MM.1S (cell line): ENCODE measurements at regions not wholly inside any gene's neighbourhood (a gene's known extent, or its start where the extent isn't known, plus 50 kb on each side); places are given as distances from the start of the nearest gene placed in this dataset.

ENCODE experiments used
- DNase-seq: peaks from one replicate; pipeline ENCODE4 v3.0.0-alpha.2; 2015
- H2AFZ ChIP-seq: fragments of 300-600 bp; sonication (generic); 2 replicates; pipeline ENCODE4 v1.6.0; 2016; ENCODE audit warnings: antibody characterized with exemption, low read length
- H3F3A ChIP-seq: fragments of 300-600 bp; sonication (generic); 2 replicates; pipeline ENCODE4 v1.6.1; 2016; ENCODE audit warnings: mild to moderate bottlenecking, antibody characterized with exemption, low read length, moderate library complexity, mixed read lengths; ENCODE audit not compliant: insufficient read depth
- H3K27ac ChIP-seq: fragments of 300-600 bp; sonication (generic); 2 replicates; pipeline ENCODE4 v1.5.1; 2016; ENCODE audit warnings: mild to moderate bottlenecking, low read length
- H3K27me3 ChIP-seq: fragments of 300-600 bp; sonication (generic); replicated peaks from 2 replicates; pipeline ENCODE4 v1.6.0; 2016; ENCODE audit warnings: low read length; ENCODE audit not compliant: insufficient read depth
- H3K36me3 ChIP-seq: fragments of 300-600 bp; sonication (generic); replicated peaks from 2 replicates; pipeline ENCODE4 v1.6.1; 2016; ENCODE audit warnings: mild to moderate bottlenecking, low read length, mixed read lengths; ENCODE audit not compliant: insufficient read depth
- H3K4me1 ChIP-seq: fragments of 300-600 bp; sonication (generic); 2 replicates; pipeline ENCODE4 v1.6.1; 2016; ENCODE audit warnings: low read length, mixed read lengths
- H3K4me2 ChIP-seq: fragments of 300-600 bp; sonication (generic); 2 replicates; pipeline ENCODE4 v1.6.0; 2016; ENCODE audit warnings: low read depth, low read length
- H3K4me3 ChIP-seq: fragments of 300-600 bp; sonication (generic); 2 replicates; pipeline ENCODE4 v1.5.1; 2016; ENCODE audit warnings: low read length, mixed read lengths
- H3K79me2 ChIP-seq: fragments of 300-600 bp; sonication (generic); 2 replicates; pipeline ENCODE4 v1.6.1; 2016; ENCODE audit warnings: mixed run types, low read length, mixed read lengths
- H3K9ac ChIP-seq: fragments of 300-600 bp; sonication (generic); 2 replicates; pipeline ENCODE4 v1.6.1; 2016; ENCODE audit warnings: low read length, mixed read lengths
- H3K9me2 ChIP-seq: fragments of 300-600 bp; sonication (generic); replicated peaks from 2 replicates; pipeline ENCODE4 v1.6.1; 2016; ENCODE audit warnings: mild to moderate bottlenecking, low read length, mixed read lengths; ENCODE audit not compliant: insufficient read depth
- H3K9me3 ChIP-seq: fragments of 300-600 bp; sonication (generic); replicated peaks from 2 replicates; pipeline ENCODE4 v1.6.1; 2016; ENCODE audit warnings: mild to moderate bottlenecking, low read length, mixed read lengths; ENCODE audit not compliant: insufficient read depth
- H4K20me1 ChIP-seq: fragments of 300-600 bp; sonication (generic); 2 replicates; pipeline ENCODE4 v1.6.1; 2016; ENCODE audit warnings: mild to moderate bottlenecking, low read length, moderate library complexity, mixed read lengths; ENCODE audit not compliant: insufficient read depth
- CTCF ChIP-seq: fragments of 300-600 bp; sonication (generic); IDR thresholded peaks from 2 replicates; pipeline ENCODE4 v1.5.1; 2016; ENCODE audit warnings: antibody characterized with exemption, low read length, mixed read lengths
- EZH2 ChIP-seq: fragments of 300-600 bp; sonication (generic); optimal IDR thresholded peaks from 2 replicates; pipeline ENCODE3; 2017; ENCODE audit warnings: low read depth, mild to moderate bottlenecking, antibody characterized with exemption, low read length, mixed read lengths
- EZH2phosphoT487 ChIP-seq: fragments of 300-600 bp; sonication (generic); IDR thresholded peaks from 2 replicates; pipeline ENCODE4 v1.6.1; 2018; ENCODE audit warnings: antibody characterized with exemption, low read length

GRCh38 chr3:34727700-34728099 is 911.6 kb upstream of the ARPP21 start:
- no peaks in the 10 kb centered on the region for H3K79me2 ChIP-seq
- H3K27me3 ChIP-seq: no peaks in the 10 kb centered on the region
- H4K20me1 ChIP-seq: no peaks in the 10 kb centered on the region
- H3K36me3 ChIP-seq: no peaks in the 10 kb centered on the region
- H3K27ac ChIP-seq: no peak overlapping the region
- no peak for DNase-seq
- no peak overlapping the region for H3K9ac ChIP-seq
- no peaks in the 10 kb centered on the region for H3F3A ChIP-seq
- H3K4me1 ChIP-seq: no peaks in the 10 kb centered on the region
- H3K4me3 ChIP-seq: no peak overlapping the region
- no peaks in the 10 kb centered on the region for H3K9me2 ChIP-seq
- H3K4me2 ChIP-seq: no peak overlapping the region
- TF ChIP-seq CTCF: no peak
- no peak for TF ChIP-seq EZH2phosphoT487
- TF ChIP-seq EZH2: no peak
- no peaks in the 10 kb centered on the region for H3K9me3 ChIP-seq
- H2AFZ ChIP-seq: no peak overlapping the region

GRCh38 chr3:34742151-34742550 is 897.2 kb upstream of the ARPP21 start:
- Histone ChIP-seq H3K4me3 (no peak overlapping the region), H3K4me1 (no peaks in the 10 kb centered on the region), H3K27me3 (no peaks in the 10 kb centered on the region), H3F3A (no peaks in the 10 kb centered on the region), H3K27ac (no peak overlapping the region), H3K9ac (no peak overlapping the region), H4K20me1 (no peaks in the 10 kb centered on the region), H3K9me2 (no peaks in the 10 kb centered on the region), H3K36me3 (no peaks in the 10 kb centered on the region), H2AFZ (no peak overlapping the region), H3K4me2 (no peak overlapping the region), H3K79me2 (no peaks in the 10 kb centered on the region), H3K9me3 (no peaks in the 10 kb centered on the region)
- no peak for DNase-seq
- TF ChIP-seq EZH2: no peak
- TF ChIP-seq CTCF: no peak
- TF ChIP-seq EZH2phosphoT487: no peak

GRCh38 chr3:34758630-34759261 is 880.6 kb upstream of the ARPP21 start:
- Histone ChIP-seq H3K79me2 (no peaks in the 10 kb centered on the region), H2AFZ (no peak overlapping the region), H3K9me2 (no peaks in the 10 kb centered on the region), H3K27me3 (no peaks in the 10 kb centered on the region), H3K4me3 (no peak overlapping the region), H3K4me2 (no peak overlapping the region), H3K27ac (no peak overlapping the region), H3K9me3 (no peaks in the 10 kb centered on the region), H4K20me1 (no peaks in the 10 kb centered on the region), H3K4me1 (no peaks in the 10 kb centered on the region), H3K36me3 (no peaks in the 10 kb centered on the region), H3F3A (no peaks in the 10 kb centered on the region), H3K9ac (no peak overlapping the region)
- TF ChIP-seq EZH2 (no peak), EZH2phosphoT487 (no peak), CTCF (no peak)
- no peak for DNase-seq
